ENCODE measurements at regions not wholly inside any gene's neighbourhood (a gene's known extent, or its start where the extent isn't known, plus 50 kb on each side); places are given as distances from the start of the nearest gene placed in this dataset.

DNA sequence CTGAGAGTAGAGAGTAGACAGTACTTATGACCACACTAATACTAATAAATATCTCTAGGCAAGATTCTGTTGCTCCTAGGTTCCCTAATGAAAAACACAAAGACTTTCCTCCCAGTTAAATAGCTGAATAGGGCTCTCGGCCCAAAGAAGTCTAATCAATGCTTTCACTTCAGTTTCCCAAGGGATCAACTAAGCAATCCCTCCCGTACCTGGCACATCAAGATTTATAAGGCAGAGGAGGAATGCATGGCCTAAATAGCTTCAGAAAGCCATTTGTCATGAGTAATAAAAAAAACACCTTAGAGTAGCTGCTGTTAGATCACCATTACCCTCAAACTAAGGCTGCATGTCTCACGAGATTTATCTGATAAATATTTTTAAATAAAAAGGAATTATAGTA, 56.8 kb upstream of the EXOC1L start:
- Histone ChIP-seq H3K36me3 (ENCODE audit: control insufficient read depth, insufficient read depth, low read length) (no peaks in the 10 kb centered on the region), H3K4me3 (replicated peaks; ENCODE audit: low read depth, low read length) (no peak overlapping the region), H3K27me3 (replicated peaks; ENCODE audit: control insufficient read depth, insufficient read depth, low read length) (no peaks in the 10 kb centered on the region)
- TF ChIP-seq, protein P1, sequence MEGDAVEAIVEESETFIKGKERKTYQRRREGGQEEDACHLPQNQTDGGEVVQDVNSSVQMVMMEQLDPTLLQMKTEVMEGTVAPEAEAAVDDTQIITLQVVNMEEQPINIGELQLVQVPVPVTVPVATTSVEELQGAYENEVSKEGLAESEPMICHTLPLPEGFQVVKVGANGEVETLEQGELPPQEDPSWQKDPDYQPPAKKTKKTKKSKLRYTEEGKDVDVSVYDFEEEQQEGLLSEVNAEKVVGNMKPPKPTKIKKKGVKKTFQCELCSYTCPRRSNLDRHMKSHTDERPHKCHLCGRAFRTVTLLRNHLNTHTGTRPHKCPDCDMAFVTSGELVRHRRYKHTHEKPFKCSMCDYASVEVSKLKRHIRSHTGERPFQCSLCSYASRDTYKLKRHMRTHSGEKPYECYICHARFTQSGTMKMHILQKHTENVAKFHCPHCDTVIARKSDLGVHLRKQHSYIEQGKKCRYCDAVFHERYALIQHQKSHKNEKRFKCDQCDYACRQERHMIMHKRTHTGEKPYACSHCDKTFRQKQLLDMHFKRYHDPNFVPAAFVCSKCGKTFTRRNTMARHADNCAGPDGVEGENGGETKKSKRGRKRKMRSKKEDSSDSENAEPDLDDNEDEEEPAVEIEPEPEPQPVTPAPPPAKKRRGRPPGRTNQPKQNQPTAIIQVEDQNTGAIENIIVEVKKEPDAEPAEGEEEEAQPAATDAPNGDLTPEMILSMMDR (IDR thresholded peaks at IDR 0.05; ENCODE audit: insufficient read depth, low read length, poor library complexity, severe bottlenecking) = no peak
- DNase-seq (ENCODE audit: extremely low read depth, insufficient read length) = no peak

DNA sequence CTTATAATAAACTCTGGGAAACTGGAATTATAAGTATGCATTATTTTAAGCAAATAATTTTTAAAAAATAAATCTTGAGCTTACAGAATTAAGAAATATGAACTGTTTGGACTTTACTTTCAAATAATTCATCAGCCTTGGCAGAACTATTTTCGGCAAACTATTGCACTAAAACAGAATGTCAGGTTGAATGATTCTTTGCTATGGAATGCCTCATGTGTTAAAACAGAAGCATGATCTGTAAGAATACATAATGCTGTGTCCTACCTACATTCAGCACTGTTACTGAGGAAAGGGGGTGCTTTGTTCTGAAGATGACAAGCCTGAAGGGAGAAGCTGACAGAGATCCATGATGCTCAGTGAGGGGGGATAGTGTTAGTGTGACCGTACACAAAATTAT, 55.6 kb upstream of the EXOC1L start:
- Histone ChIP-seq H3K27me3 (replicated peaks; ENCODE audit: control insufficient read depth, insufficient read depth, low read length) (no peaks in the 10 kb centered on the region), H3K4me3 (replicated peaks; ENCODE audit: low read depth, low read length) (no peak overlapping the region), H3K36me3 (ENCODE audit: control insufficient read depth, insufficient read depth, low read length) (no peaks in the 10 kb centered on the region)
- TF ChIP-seq, protein P1 (IDR thresholded peaks at IDR 0.05; ENCODE audit: insufficient read depth, low read length, poor library complexity, severe bottlenecking) = no peak
- DNase-seq (ENCODE audit: extremely low read depth, insufficient read length) = no peak

DNA sequence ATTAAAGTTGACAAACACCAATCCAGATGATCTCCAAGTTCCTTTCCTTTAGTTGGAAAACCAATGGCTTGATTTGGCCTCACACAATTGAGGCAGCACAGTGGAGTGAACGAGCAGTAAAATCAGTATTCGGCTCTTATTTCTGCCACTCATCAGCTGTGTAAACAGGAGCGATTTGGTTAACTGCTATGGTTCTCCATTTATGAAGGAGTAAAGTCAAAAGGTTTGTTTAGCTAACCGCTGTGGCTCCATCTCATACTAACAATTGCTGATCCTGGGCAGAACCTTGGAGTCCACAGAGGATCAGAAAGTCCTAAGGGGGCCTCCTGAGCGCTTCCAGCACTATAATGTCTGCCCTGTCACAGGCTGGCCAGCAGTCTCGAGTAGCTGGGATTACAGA, 54.5 kb upstream of the EXOC1L start:
- H3K36me3 ChIP-seq (ENCODE audit: control insufficient read depth, insufficient read depth, low read length) = no peaks in the 10 kb centered on the region
- H3K4me3 ChIP-seq (replicated peaks; ENCODE audit: low read depth, low read length) = no peak overlapping the region
- no peak for DNase-seq (ENCODE audit: extremely low read depth, insufficient read length)
- H3K27me3 ChIP-seq (replicated peaks; ENCODE audit: control insufficient read depth, insufficient read depth, low read length) = no peaks in the 10 kb centered on the region
- TF ChIP-seq, protein P1 (IDR thresholded peaks at IDR 0.05; ENCODE audit: insufficient read depth, low read length, poor library complexity, severe bottlenecking) = no peak

DNA sequence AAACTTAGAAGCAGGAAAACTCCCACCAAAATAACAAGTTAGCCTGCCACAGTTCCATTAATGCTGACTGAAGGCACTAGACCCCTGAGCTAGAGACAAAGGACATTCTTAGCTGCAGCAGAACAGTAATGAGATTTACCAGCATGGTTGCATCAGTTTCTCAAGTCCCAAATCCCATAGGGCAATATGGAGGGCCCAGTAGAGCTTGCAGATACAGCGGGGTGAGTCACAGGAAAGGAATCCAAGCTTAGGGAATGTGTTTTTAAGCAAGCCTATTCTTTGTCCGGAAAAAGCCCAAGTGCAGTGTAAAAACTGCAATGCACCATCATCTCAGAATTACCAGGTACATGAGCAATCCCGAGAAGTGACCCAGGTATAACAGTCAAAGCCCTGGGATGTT, 51.3 kb upstream of the EXOC1L start:
- TF ChIP-seq, protein P1 (IDR thresholded peaks at IDR 0.05; ENCODE audit: insufficient read depth, low read length, poor library complexity, severe bottlenecking) = no peak
- Histone ChIP-seq H3K4me3 (replicated peaks; ENCODE audit: low read depth, low read length) (no peak overlapping the region), H3K27me3 (replicated peaks; ENCODE audit: control insufficient read depth, insufficient read depth, low read length) (no peaks in the 10 kb centered on the region), H3K36me3 (ENCODE audit: control insufficient read depth, insufficient read depth, low read length) (no peaks in the 10 kb centered on the region)
- DNase-seq (ENCODE audit: extremely low read depth, insufficient read length) = no peak

Measured in GM06990 (cell line).